Nephron progenitor cell (in vitro differentiated cells): ENCODE measurements at regions not wholly inside any gene's neighbourhood (a gene's known extent, or its start where the extent isn't known, plus 50 kb on each side); places are given as distances from the start of the nearest gene placed in this dataset.

Experiments used
- DNase-seq: peaks from one replicate; pipeline ENCODE4 v3.0.0; 2021
- H3K27ac Mint-ChIP-seq: 2 replicates; pipeline ENCODE4 v1.8.0; 2021; ENCODE audit warnings: mild to moderate bottlenecking, moderate library complexity, mixed read lengths
- H3K27me3 Mint-ChIP-seq: 2 replicates; pipeline ENCODE4 v1.8.0; 2021; ENCODE audit warnings: mild to moderate bottlenecking, low read depth, mixed read lengths; ENCODE audit not compliant: poor library complexity
- H3K36me3 Mint-ChIP-seq: 2 replicates; pipeline ENCODE4 v1.8.0; 2021; ENCODE audit warnings: low read depth, mixed read lengths
- H3K4me1 Mint-ChIP-seq: 2 replicates; pipeline ENCODE4 v1.8.0; 2021; ENCODE audit warnings: mixed read lengths
- H3K4me3 Mint-ChIP-seq: 2 replicates; pipeline ENCODE4 v1.8.0; 2021; ENCODE audit warnings: mild to moderate bottlenecking, moderate library complexity, mixed read lengths
- H3K9me3 Mint-ChIP-seq: 2 replicates; pipeline ENCODE4 v1.8.0; 2021; ENCODE audit warnings: mild to moderate bottlenecking, moderate library complexity, mixed read lengths
- CTCF ChIP-seq: fragments of 200-600 bp; sonication (generic); IDR thresholded peaks from 2 replicates; pipeline ENCODE4 v1.5.0; 2021; ENCODE audit warnings: antibody characterized with exemption

DNA sequence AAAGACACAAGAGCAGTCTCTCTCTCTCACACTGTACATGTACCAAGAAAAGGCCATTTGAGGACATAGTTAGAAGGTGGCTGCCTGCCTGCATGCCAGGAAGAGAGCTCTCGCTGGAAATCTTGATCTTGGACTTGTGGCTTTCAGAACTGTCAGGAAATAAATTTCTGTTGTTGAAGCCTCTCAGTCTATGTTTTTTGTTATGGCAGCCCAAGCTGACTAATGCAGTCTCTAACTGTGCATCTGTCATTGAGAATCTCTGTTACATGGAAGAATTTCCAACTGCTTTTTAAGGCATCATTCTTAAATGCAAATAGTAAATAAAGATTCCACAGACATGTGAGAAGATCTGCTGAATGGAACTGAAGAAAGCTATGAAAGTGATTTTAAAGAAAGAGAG, 198.3 kb downstream of the PCDH10 start:
- no peaks in the 10 kb centered on the region for H3K36me3 Mint-ChIP-seq
- no peak overlapping the region for H3K27ac Mint-ChIP-seq
- no peaks in the 10 kb centered on the region for H3K4me1 Mint-ChIP-seq
- no peaks in the 10 kb centered on the region for H3K27me3 Mint-ChIP-seq
- no peaks in the 10 kb centered on the region for H3K9me3 Mint-ChIP-seq
- TF ChIP-seq CTCF = no peak
- no peak overlapping the region for H3K4me3 Mint-ChIP-seq
- DNase-seq = no peak

- H3K4me3 Mint-ChIP-seq = no peak overlapping the region
- no peaks in the 10 kb centered on the region for H3K36me3 Mint-ChIP-seq
- no peak for TF ChIP-seq CTCF
- H3K9me3 Mint-ChIP-seq = peaks cover 3% of the 10 kb centered on the region
- no peak for DNase-seq
- H3K4me1 Mint-ChIP-seq = no peaks in the 10 kb centered on the region
- H3K27me3 Mint-ChIP-seq = peaks cover 3% of the 10 kb centered on the region
- no peak overlapping the region for H3K27ac Mint-ChIP-seq
Measured at GRCh38 chr4:133324491-133324890, 175.4 kb downstream of the PCDH10 start.

- Mint-ChIP-seq H3K4me3 (no peak overlapping the region), H3K27ac (no peak overlapping the region), H3K4me1 (no peaks in the 10 kb centered on the region), H3K9me3 (peaks cover 3% of the 10 kb centered on the region), H3K36me3 (no peaks in the 10 kb centered on the region), H3K27me3 (peaks cover 3% of the 10 kb centered on the region)
- DNase-seq = no peak
- TF ChIP-seq CTCF = no peak
Measured at GRCh38 chr4:133323670-133324069, 174.6 kb downstream of the PCDH10 start.

GRCh38 chr4:133320576-133321170, 171.6 kb downstream of the PCDH10 start:
- Mint-ChIP-seq H3K9me3 (no peaks in the 10 kb centered on the region), H3K4me3 (no peak overlapping the region), H3K27me3 (peaks cover 3% of the 10 kb centered on the region), H3K27ac (no peak overlapping the region), H3K36me3 (no peaks in the 10 kb centered on the region), H3K4me1 (no peaks in the 10 kb centered on the region)
- TF ChIP-seq CTCF = peak; percentile 75
- peak; percentile 19 for DNase-seq

DNA sequence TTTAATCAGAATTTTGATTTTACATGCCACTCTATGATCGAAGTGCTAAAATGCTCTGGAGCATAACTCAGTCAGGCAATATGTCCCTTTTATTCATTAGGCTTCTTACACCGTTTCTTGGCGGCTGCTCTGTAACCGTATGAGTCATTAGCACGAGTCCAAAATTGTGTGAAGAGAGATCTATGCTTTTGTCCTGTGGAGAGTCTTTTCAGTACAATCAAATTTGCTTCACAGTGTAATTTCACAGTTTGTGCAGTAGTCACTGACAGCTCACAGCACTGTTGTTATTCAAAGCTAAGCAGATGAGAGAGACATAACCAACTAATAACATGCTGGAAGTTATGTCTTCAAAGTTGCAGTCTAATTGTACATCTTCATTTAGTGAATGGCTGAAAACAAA, 167.8 kb downstream of the PCDH10 start:
- Mint-ChIP-seq H3K4me1 (no peaks in the 10 kb centered on the region), H3K36me3 (no peaks in the 10 kb centered on the region), H3K4me3 (no peak overlapping the region), H3K9me3 (no peaks in the 10 kb centered on the region), H3K27ac (no peak overlapping the region), H3K27me3 (peaks cover 3% of the 10 kb centered on the region)
- DNase-seq = no peak
- TF ChIP-seq CTCF = no peak

DNA sequence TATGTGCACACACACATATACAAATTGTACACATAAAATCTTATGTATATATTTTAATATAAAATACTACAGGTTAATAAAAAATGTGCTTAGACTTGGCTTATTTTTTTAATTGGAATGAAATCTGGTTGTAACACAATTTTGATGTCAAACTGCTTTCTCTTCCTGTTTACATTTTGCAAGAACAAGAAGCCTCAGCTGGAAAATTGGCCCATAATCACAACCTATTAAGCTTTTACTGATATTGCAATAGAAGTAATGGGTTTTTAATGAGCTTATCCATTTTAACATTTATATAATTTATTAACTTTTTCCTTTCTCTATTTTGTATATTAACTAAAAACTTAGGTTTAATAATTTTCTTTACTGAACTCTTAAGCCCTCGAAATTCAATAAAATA, 165.9 kb downstream of the PCDH10 start:
- Mint-ChIP-seq H3K36me3 (no peaks in the 10 kb centered on the region), H3K4me1 (no peaks in the 10 kb centered on the region), H3K9me3 (no peaks in the 10 kb centered on the region), H3K27me3 (no peaks in the 10 kb centered on the region), H3K27ac (no peak overlapping the region), H3K4me3 (no peak overlapping the region)
- no peak for TF ChIP-seq CTCF
- DNase-seq = no peak
